HL-60 (cell line): ENCODE measurements at regions not wholly inside any gene's neighbourhood (a gene's known extent, or its start where the extent isn't known, plus 50 kb on each side); places are given as distances from the start of the nearest gene placed in this dataset.

Experiments
- POLR2AphosphoS5 ChIP-seq: IDR thresholded peaks from 2 replicates; pipeline ENCODE4 v1.6.1; 2012; ENCODE audit warnings: low read depth
- SPI1 ChIP-seq: IDR thresholded peaks from 2 replicates; pipeline ENCODE4 v1.6.1; 2012; ENCODE audit warnings: low read depth, mild to moderate bottlenecking, borderline replicate concordance
- TF ChIP-seq, protein P1 (sequence below): IDR thresholded peaks from one replicate; pipeline ENCODE4 v1.5.1; 2011; ENCODE audit warnings: low read length, control low read depth, inconsistent platforms; ENCODE audit not compliant: insufficient read depth

DNA sequence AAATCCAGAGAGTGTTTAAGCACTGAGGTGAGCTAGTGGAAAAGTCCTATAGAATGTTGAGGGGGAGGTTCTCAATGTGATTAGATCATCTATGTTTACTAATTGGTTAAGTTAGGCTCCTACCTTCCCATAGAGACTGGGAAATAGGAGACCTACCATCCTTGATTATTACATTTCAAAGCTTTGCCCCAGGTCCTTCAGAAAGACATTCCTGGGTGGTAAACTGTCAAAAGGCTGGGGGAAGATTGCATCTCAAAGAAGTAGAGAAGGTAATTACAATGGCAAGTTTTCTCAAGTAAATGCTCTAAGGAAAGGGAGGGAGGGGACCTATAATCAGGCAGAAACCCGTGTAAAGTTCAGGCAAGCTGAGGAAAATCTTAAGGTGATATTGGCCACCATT, 247.8 kb upstream of the SMIM30 start:
- TF ChIP-seq, protein P1, sequence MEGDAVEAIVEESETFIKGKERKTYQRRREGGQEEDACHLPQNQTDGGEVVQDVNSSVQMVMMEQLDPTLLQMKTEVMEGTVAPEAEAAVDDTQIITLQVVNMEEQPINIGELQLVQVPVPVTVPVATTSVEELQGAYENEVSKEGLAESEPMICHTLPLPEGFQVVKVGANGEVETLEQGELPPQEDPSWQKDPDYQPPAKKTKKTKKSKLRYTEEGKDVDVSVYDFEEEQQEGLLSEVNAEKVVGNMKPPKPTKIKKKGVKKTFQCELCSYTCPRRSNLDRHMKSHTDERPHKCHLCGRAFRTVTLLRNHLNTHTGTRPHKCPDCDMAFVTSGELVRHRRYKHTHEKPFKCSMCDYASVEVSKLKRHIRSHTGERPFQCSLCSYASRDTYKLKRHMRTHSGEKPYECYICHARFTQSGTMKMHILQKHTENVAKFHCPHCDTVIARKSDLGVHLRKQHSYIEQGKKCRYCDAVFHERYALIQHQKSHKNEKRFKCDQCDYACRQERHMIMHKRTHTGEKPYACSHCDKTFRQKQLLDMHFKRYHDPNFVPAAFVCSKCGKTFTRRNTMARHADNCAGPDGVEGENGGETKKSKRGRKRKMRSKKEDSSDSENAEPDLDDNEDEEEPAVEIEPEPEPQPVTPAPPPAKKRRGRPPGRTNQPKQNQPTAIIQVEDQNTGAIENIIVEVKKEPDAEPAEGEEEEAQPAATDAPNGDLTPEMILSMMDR, result no peak
- no peak for TF ChIP-seq POLR2AphosphoS5
- TF ChIP-seq SPI1, result no peak
